HG03571 (cell line): ENCODE measurements at regions not wholly inside any gene's neighbourhood (a gene's known extent, or its start where the extent isn't known, plus 50 kb on each side); places are given as distances from the start of the nearest gene placed in this dataset.
"Not testable (repeated sequence)": the region's sequence is repeated elsewhere in the genome, so short reads cannot be mapped to it uniquely, and the experiment has no call there.

ENCODE experiments used
- ATAC-seq: cut with Tn5 transposase; IDR thresholded peaks from one replicate; pipeline ENCODE4 v1.9.1; 2021; ENCODE audit not compliant: unreplicated experiment

- no peak for ATAC-seq
Observed at GRCh38 chr5:175347931-175348330, 96.1 kb downstream of the DRD1 start.

DNA sequence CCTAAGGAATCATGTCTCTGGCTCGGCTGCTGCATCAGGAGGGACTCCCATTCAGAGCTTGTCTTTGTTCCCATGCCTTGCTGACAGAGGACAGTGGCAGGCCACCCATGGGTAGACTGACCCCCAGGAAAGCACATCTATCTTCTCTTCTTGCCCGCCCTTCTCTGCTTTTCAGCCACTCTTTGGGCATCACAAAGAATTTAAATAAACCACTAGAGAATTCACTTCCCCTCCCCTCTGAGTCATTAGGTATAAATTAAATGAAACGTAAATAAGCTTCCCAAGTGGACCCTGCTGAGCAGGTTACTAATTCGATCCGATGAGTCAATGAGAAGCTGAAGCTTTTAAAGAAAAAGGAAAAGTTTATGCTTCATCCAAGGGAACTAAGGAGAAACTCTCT is 97.0 kb downstream of the DRD1 start:
- no peak for ATAC-seq

GRCh38 chr5:175344331-175345195 is 99.4 kb downstream of the DRD1 start:
- no peak for ATAC-seq

GRCh38 chr5:175343308-175343707 is 100.7 kb downstream of the DRD1 start:
- no peak for ATAC-seq

GRCh38 chr5:175340180-175340579 is 103.8 kb downstream of the DRD1 start:
- ATAC-seq = no peak

GRCh38 chr5:175337680-175338079 is 106.3 kb downstream of the DRD1 start:
- no peak for ATAC-seq

GRCh38 chr5:175336781-175337180 is 107.2 kb downstream of the DRD1 start:
- no peak for ATAC-seq

GRCh38 chr5:175335691-175336090 is 108.3 kb downstream of the DRD1 start:
- ATAC-seq = no peak

DNA sequence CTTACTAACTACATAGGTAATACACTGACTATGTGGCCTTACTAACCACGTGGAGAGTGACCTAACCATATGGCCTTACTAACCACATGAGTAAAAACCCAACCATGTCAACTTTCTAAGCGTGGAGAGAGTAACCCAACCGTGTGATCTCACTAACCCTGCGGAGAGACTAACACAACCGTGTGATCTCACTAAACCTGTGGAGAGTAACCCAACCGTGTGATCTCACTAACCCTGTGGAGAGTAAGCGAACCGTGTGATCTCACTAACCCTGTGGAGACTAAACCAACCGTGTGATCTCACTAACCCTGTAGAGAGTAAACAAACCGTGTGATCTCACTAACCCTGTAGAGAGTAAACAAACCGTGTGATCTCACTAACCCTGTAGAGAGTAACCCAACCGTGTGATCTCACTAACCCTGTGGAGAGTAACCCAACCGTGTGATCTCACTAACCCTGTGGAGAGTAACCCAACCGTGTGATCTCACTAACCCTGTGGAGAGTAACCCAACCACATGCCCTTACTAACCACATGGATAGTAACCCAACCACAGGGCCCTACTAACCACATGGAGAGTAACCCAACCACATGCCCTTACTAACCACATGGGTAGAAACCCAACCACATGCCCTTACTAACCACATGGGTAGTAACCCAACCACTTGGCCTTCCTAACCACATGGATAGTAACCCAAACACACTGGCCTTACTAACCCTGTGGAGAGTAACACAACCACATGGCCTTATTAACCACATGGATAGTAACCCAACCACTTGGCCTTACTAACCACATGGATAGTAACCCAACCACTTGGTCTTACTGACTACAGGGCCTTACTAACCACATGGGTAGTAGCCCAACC is 112.6 kb downstream of the DRD1 start:
- ATAC-seq = not testable (repeated sequence)

GRCh38 chr5:175329976-175330375 is 114.0 kb downstream of the DRD1 start:
- no peak for ATAC-seq

- no peak for ATAC-seq
Observed at GRCh38 chr5:175328687-175329086, 115.3 kb downstream of the DRD1 start.

DNA sequence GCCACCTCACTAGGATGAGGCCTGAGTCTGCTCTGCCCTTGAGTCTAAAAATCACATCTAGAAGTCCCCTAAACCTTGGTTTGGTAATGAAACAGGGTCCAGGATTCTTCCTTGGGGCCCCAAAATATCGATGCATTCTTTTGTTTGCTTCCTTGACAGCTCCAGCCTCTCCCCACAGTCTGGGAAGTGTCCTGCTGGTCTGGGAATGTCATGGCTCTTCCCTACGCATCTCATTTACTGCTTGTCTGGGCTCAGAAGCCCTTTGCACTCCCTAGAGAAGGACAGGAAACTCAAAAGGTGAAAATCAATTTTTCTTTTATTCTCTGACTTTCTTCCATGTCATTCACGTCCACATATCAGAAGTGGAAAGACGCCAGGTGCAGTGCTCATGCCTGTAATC is 115.8 kb downstream of the DRD1 start:
- ATAC-seq = no peak

- ATAC-seq = no peak
Observed at GRCh38 chr5:175325681-175326080, 118.3 kb downstream of the DRD1 start.

- no peak for ATAC-seq
Observed at GRCh38 chr5:175321927-175322532, 122.0 kb downstream of the DRD1 start.

GRCh38 chr5:175319199-175319598 is 124.8 kb downstream of the DRD1 start:
- ATAC-seq = no peak

- no peak for ATAC-seq
Observed at GRCh38 chr5:175317872-175318271, 126.1 kb downstream of the DRD1 start.

- ATAC-seq = no peak
Observed at GRCh38 chr5:175309218-175309810, 134.7 kb downstream of the DRD1 start.

GRCh38 chr5:175308701-175309100 is 135.3 kb downstream of the DRD1 start:
- no peak for ATAC-seq

DNA sequence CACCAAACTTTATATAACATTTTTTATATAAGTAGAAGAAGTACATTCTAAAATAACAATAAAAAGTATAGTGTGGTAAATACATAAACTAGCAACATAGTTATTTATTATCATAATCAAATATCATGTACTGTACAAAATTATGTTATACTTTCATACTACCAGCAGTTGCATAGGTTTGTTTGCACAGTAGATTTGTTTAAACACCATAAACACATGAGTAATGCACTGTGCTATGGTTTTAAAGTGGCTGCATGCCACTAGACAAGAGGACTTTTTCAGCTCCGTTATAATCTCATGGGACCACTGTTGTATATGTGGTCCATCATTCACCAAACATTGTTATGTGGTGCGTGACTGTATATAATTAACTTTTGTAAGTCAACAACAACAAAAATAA is 137.6 kb downstream of the DRD1 start:
- no peak for ATAC-seq

- ATAC-seq = no peak
Observed at GRCh38 chr5:175305251-175305650, 138.7 kb downstream of the DRD1 start.

- no peak for ATAC-seq
Observed at GRCh38 chr5:175290379-175290778, 153.6 kb downstream of the DRD1 start.
